Hepatocyte (in vitro differentiated cells): ENCODE measurements at regions not wholly inside any gene's neighbourhood (a gene's known extent, or its start where the extent isn't known, plus 50 kb on each side); places are given as distances from the start of the nearest gene placed in this dataset.

ENCODE experiments used
- DNase-seq: peaks from one replicate; pipeline ENCODE4 v3.0.0-alpha.2; 2016; ENCODE audit warnings: low spot score
- H2AFZ ChIP-seq: fragments of 200-600 bp; sonication (generic); 2 replicates; pipeline ENCODE4 v1.6.0; 2016; ENCODE audit warnings: antibody characterized with exemption, mild to moderate bottlenecking
- H3K27ac ChIP-seq: fragments of 200-600 bp; sonication (generic); 2 replicates; pipeline ENCODE4 v1.5.1; 2016; ENCODE audit warnings: mild to moderate bottlenecking
- H3K27me3 ChIP-seq: fragments of 200-600 bp; sonication (generic); 2 replicates; pipeline ENCODE4 v1.6.1; 2016
- H3K36me3 ChIP-seq: fragments of 200-600 bp; sonication (generic); replicated peaks from 2 replicates; pipeline ENCODE4 v1.5.1; 2016; ENCODE audit warnings: low read depth; ENCODE audit not compliant: insufficient read depth
- H3K4me1 ChIP-seq: fragments of 200-600 bp; sonication (generic); 2 replicates; pipeline ENCODE4 v1.5.1; 2016; ENCODE audit warnings: mild to moderate bottlenecking, moderate library complexity; ENCODE audit not compliant: insufficient read depth
- H3K4me2 ChIP-seq: fragments of 200-600 bp; sonication (generic); 2 replicates; pipeline ENCODE4 v1.6.0; 2016
- H3K4me3 ChIP-seq: fragments of 200-600 bp; sonication (generic); 2 replicates; pipeline ENCODE4 v1.5.1; 2016; ENCODE audit warnings: mild to moderate bottlenecking
- H3K79me2 ChIP-seq: fragments of 200-600 bp; sonication (generic); 2 replicates; pipeline ENCODE4 v1.6.0; 2017; ENCODE audit warnings: mild to moderate bottlenecking
- H3K9me2 ChIP-seq: fragments of 200-600 bp; sonication (generic); replicated peaks from 2 replicates; pipeline ENCODE4 v1.6.0; 2017; ENCODE audit warnings: mild to moderate bottlenecking; ENCODE audit not compliant: insufficient read depth
- H3K9me3 ChIP-seq: fragments of 200-600 bp; sonication (generic); 2 replicates; pipeline ENCODE4 v1.5.1; 2016; ENCODE audit warnings: low read depth, mild to moderate bottlenecking
- H4K20me1 ChIP-seq: fragments of 200-600 bp; sonication (generic); 2 replicates; pipeline ENCODE4 v1.6.0; 2016; ENCODE audit warnings: mild to moderate bottlenecking; ENCODE audit not compliant: insufficient read depth, poor library complexity, severe bottlenecking
- EZH2 ChIP-seq: fragments of 200-600 bp; sonication (generic); IDR thresholded peaks from 2 replicates; pipeline ENCODE4 v1.6.1; 2016; ENCODE audit warnings: antibody characterized with exemption, mild to moderate bottlenecking, borderline replicate concordance
- EZH2phosphoT487 ChIP-seq: fragments of 200-600 bp; sonication (generic); IDR thresholded peaks from one replicate; pipeline ENCODE4 v1.6.1; 2018; ENCODE audit warnings: antibody characterized with exemption, mild to moderate bottlenecking, low read depth, moderate library complexity; ENCODE audit not compliant: unreplicated experiment, severe bottlenecking
- WGBS: methylation state at CpG from one replicate; pipeline ENCODE4 v1.1.6; 2016; ENCODE audit warnings: low lambda C conversion rate; ENCODE audit errors: missing lambda C conversion rate; 5-methylcytosine and 5-hydroxymethylcytosine counted together
- TF ChIP-seq, protein P1 (sequence below): fragments of 200-600 bp; sonication (generic); IDR thresholded peaks from 2 replicates; pipeline ENCODE4 v1.5.1; 2016; ENCODE audit warnings: antibody characterized with exemption, mild to moderate bottlenecking; ENCODE audit not compliant: poor library complexity

DNA sequence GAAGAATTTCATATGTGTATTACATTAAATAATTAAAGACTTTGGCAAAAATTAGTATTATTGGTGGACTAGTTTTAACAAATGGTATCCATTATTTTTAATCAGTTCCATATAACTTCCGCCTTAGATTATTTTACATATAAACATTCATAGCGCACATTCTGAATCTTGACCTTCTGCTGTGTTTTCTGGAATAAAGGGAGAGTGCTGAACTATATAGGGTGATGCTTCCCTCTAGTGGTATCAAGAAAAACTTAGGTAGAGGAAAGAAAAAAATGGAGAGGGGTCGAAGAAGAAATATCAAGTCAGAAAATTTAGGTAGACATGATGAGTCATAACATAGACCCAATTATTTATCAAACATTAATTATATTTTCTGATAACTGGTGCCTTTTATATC is 155.6 kb upstream of the PACRGL start:
- Histone ChIP-seq H3K27ac (no peak overlapping the region), H2AFZ (no peak overlapping the region), H3K4me2 (no peak overlapping the region), H3K4me1 (no peaks in the 10 kb centered on the region), H4K20me1 (no peaks in the 10 kb centered on the region), H3K36me3 (no peaks in the 10 kb centered on the region), H3K4me3 (no peak overlapping the region), H3K79me2 (no peaks in the 10 kb centered on the region), H3K9me3 (no peaks in the 10 kb centered on the region), H3K9me2 (no peaks in the 10 kb centered on the region), H3K27me3 (no peaks in the 10 kb centered on the region)
- 43% methylated on average over 3 of the region's 3 CpGs for WGBS
- TF ChIP-seq, protein P1, sequence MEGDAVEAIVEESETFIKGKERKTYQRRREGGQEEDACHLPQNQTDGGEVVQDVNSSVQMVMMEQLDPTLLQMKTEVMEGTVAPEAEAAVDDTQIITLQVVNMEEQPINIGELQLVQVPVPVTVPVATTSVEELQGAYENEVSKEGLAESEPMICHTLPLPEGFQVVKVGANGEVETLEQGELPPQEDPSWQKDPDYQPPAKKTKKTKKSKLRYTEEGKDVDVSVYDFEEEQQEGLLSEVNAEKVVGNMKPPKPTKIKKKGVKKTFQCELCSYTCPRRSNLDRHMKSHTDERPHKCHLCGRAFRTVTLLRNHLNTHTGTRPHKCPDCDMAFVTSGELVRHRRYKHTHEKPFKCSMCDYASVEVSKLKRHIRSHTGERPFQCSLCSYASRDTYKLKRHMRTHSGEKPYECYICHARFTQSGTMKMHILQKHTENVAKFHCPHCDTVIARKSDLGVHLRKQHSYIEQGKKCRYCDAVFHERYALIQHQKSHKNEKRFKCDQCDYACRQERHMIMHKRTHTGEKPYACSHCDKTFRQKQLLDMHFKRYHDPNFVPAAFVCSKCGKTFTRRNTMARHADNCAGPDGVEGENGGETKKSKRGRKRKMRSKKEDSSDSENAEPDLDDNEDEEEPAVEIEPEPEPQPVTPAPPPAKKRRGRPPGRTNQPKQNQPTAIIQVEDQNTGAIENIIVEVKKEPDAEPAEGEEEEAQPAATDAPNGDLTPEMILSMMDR = peak; percentile 68
- no peak for TF ChIP-seq EZH2
- DNase-seq = peak; percentile 48

GRCh38 chr4:20552004-20552403 is 148.3 kb upstream of the PACRGL start:
- no peak overlapping the region for H2AFZ ChIP-seq
- H3K36me3 ChIP-seq = no peaks in the 10 kb centered on the region
- WGBS = 85% methylated on average over 5 of the region's 5 CpGs
- no peaks in the 10 kb centered on the region for H3K27me3 ChIP-seq
- H3K27ac ChIP-seq = no peak overlapping the region
- no peaks in the 10 kb centered on the region for H3K4me1 ChIP-seq
- no peak for DNase-seq
- H3K9me2 ChIP-seq = no peaks in the 10 kb centered on the region
- no peaks in the 10 kb centered on the region for H3K9me3 ChIP-seq
- H4K20me1 ChIP-seq = no peaks in the 10 kb centered on the region
- no peaks in the 10 kb centered on the region for H3K79me2 ChIP-seq
- H3K4me2 ChIP-seq = no peak overlapping the region
- no peak for TF ChIP-seq EZH2phosphoT487
- TF ChIP-seq EZH2 = no peak
- TF ChIP-seq, protein P1 = no peak
- no peak overlapping the region for H3K4me3 ChIP-seq

- Histone ChIP-seq H3K27me3 (no peaks in the 10 kb centered on the region), H3K36me3 (no peaks in the 10 kb centered on the region), H2AFZ (no peak overlapping the region), H3K9me3 (no peaks in the 10 kb centered on the region), H3K4me1 (no peaks in the 10 kb centered on the region), H3K4me3 (no peak overlapping the region), H3K9me2 (no peaks in the 10 kb centered on the region), H3K27ac (no peak overlapping the region), H4K20me1 (no peaks in the 10 kb centered on the region), H3K79me2 (no peaks in the 10 kb centered on the region), H3K4me2 (no peak overlapping the region)
- 92% methylated on average over 2 of the region's 2 CpGs for WGBS
- no peak for DNase-seq
- TF ChIP-seq, protein P1 = no peak
- no peak for TF ChIP-seq EZH2phosphoT487
- no peak for TF ChIP-seq EZH2
Observed at GRCh38 chr4:20554134-20554533, 146.1 kb upstream of the PACRGL start.

DNA sequence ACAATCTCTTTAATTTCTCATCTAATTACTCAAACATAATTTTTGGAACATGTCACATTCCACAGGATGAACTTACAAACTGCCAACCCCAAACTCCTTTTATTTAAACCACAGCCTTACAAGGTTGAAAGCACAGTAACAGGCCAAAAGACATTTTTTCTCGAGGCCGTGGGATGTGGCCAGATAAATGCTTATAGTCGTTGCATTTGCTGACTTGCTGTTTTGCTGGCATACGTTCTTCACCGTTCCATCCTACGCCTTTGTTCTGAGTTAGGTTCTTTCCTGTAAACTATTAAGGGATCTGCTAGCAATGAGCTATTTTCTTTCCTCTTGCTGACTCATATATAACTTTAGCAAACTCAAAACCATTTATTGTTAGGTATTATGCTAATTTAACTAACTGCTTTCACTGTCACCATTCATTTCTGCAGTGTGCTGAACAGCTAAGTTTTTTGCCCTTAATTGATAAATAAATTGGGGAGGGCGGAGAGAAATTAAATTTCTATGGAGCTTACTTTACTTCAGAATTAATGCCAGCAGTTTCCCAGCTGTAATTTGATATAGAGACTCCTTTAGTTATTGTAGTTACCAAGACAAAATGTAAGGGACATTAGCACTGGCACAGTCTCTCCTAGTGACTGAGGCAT is 135.1 kb upstream of the PACRGL start:
- H2AFZ ChIP-seq = no peak overlapping the region
- no peaks in the 10 kb centered on the region for H3K27me3 ChIP-seq
- no peaks in the 10 kb centered on the region for H3K9me2 ChIP-seq
- no peaks in the 10 kb centered on the region for H3K9me3 ChIP-seq
- H3K4me1 ChIP-seq = no peaks in the 10 kb centered on the region
- no peak for DNase-seq
- no peak overlapping the region for H3K27ac ChIP-seq
- no peak overlapping the region for H3K4me2 ChIP-seq
- WGBS = 67% methylated on average over 7 of the region's 7 CpGs
- no peaks in the 10 kb centered on the region for H4K20me1 ChIP-seq
- H3K79me2 ChIP-seq = no peaks in the 10 kb centered on the region
- H3K4me3 ChIP-seq = no peak overlapping the region
- no peak for TF ChIP-seq EZH2
- TF ChIP-seq, protein P1 = no peak
- no peak for TF ChIP-seq EZH2phosphoT487
- H3K36me3 ChIP-seq = no peaks in the 10 kb centered on the region
